ENCODE measurements at regions not wholly inside any gene's neighbourhood (a gene's known extent, or its start where the extent isn't known, plus 50 kb on each side); places are given as distances from the start of the nearest gene placed in this dataset.

DNA sequence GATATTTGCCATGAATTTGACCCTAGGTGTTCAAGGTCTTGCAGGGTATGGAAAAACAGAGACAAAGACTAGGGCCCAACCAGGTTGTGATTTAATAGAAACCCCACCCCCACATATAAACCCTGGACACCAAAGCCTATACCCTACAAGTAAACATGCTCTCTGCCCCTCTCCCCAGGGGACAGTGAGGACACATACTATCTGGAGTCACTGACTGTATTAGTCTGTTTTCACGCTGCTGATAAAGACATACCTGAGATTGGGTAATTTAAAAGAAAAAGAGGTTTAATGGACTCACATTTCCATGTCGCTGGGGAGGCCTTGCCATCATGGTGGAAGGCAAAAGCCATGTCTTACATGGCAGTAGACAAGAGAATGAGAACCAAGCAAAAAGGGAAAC, 88.3 kb downstream of the RAP2A start (continued):
- TF ChIP-seq, protein P1, sequence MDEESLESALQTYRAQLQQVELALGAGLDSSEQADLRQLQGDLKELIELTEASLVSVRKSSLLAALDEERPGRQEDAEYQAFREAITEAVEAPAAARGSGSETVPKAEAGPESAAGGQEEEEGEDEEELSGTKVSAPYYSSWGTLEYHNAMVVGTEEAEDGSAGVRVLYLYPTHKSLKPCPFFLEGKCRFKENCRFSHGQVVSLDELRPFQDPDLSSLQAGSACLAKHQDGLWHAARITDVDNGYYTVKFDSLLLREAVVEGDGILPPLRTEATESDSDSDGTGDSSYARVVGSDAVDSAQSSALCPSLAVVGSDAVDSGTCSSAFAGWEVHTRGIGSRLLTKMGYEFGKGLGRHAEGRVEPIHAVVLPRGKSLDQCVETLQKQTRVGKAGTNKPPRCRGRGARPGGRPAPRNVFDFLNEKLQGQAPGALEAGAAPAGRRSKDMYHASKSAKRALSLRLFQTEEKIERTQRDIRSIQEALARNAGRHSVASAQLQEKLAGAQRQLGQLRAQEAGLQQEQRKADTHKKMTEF (CRISPR knock-in tag; IDR thresholded peaks at IDR 0.05), result peak; percentile 33; the same call in 1 of the 2 replicates
- TF ChIP-seq ZNF260 (CRISPR knock-in tag; IDR thresholded peaks at IDR 0.05; ENCODE audit: borderline replicate concordance, low read depth) (no peak), ATF7-NPFF (CRISPR knock-in tag; IDR thresholded peaks at IDR 0.05; ENCODE audit: low read depth) (no peak), ZSCAN29 (CRISPR knock-in tag; conservative IDR thresholded peaks at IDR 0.05) (0 out of 2 replicates have a peak, but pooled peaks have one; percentile 32), SIX4 (CRISPR knock-in tag; IDR thresholded peaks at IDR 0.05) (no peak), MIER2 (CRISPR knock-in tag; IDR thresholded peaks at IDR 0.05) (no peak), ZNF709 (CRISPR knock-in tag; IDR thresholded peaks at IDR 0.05) (no peak), MAFK (conservative IDR thresholded peaks at IDR 0.05 in 1 of 2, IDR thresholded peaks at IDR 0.05 in 1 of 2; ENCODE audit: low read length in 2 of 2) (no peak), ARNTL (CRISPR knock-in tag; IDR thresholded peaks at IDR 0.05) (peak; percentile 53; the same call in 1 of the 2 replicates), ZKSCAN5 (CRISPR knock-in tag; IDR thresholded peaks at IDR 0.05) (no peak), ZNF563 (CRISPR knock-in tag; IDR thresholded peaks at IDR 0.05) (no peak), ZNF878 (CRISPR knock-in tag; IDR thresholded peaks at IDR 0.05) (0 out of 2 replicates have a peak, but pooled peaks have one; percentile 59), ZMYM4 (CRISPR knock-in tag; IDR thresholded peaks at IDR 0.05) (peak; percentile 94), ZFP82 (CRISPR knock-in tag; IDR thresholded peaks at IDR 0.05; ENCODE audit: borderline replicate concordance) (no peak), SALL1 (CRISPR knock-in tag; IDR thresholded peaks at IDR 0.05) (peak; percentile 84), BCL6 (CRISPR knock-in tag; IDR thresholded peaks at IDR 0.05) (peak; percentile 75; the same call in 1 of the 2 replicates), ZFYVE20 (CRISPR knock-in tag; IDR thresholded peaks at IDR 0.05; ENCODE audit: borderline replicate concordance, low read depth) (no peak), ZNF33A (CRISPR knock-in tag; IDR thresholded peaks at IDR 0.05; ENCODE audit: borderline replicate concordance) (no peak), ZNF790 (CRISPR knock-in tag; IDR thresholded peaks at IDR 0.05; ENCODE audit: borderline replicate concordance) (no peak), FOXO1 (CRISPR knock-in tag; IDR thresholded peaks at IDR 0.05) (peak; percentile 84), TCF7L2 (IDR thresholded peaks at IDR 0.05; ENCODE audit: low read depth, low read length) (no peak), KLF11 (CRISPR knock-in tag; IDR thresholded peaks at IDR 0.05) (no peak)
- TF ChIP-seq, protein P2, sequence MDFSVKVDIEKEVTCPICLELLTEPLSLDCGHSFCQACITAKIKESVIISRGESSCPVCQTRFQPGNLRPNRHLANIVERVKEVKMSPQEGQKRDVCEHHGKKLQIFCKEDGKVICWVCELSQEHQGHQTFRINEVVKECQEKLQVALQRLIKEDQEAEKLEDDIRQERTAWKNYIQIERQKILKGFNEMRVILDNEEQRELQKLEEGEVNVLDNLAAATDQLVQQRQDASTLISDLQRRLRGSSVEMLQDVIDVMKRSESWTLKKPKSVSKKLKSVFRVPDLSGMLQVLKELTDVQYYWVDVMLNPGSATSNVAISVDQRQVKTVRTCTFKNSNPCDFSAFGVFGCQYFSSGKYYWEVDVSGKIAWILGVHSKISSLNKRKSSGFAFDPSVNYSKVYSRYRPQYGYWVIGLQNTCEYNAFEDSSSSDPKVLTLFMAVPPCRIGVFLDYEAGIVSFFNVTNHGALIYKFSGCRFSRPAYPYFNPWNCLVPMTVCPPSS (IDR thresholded peaks at IDR 0.05), result no peak
- TF ChIP-seq, protein P3, sequence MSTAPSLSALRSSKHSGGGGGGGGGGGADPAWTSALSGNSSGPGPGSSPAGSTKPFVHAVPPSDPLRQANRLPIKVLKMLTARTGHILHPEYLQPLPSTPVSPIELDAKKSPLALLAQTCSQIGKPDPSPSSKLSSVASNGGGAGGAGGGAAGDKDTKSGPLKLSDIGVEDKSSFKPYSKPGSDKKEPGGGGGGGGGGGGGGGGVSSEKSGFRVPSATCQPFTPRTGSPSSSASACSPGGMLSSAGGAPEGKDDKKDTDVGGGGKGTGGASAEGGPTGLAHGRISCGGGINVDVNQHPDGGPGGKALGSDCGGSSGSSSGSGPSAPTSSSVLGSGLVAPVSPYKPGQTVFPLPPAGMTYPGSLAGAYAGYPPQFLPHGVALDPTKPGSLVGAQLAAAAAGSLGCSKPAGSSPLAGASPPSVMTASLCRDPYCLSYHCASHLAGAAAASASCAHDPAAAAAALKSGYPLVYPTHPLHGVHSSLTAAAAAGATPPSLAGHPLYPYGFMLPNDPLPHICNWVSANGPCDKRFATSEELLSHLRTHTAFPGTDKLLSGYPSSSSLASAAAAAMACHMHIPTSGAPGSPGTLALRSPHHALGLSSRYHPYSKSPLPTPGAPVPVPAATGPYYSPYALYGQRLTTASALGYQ (CRISPR knock-in tag; IDR thresholded peaks at IDR 0.05), result peak; percentile 74
